B cell (primary cell): ENCODE measurements at regions not wholly inside any gene's neighbourhood (a gene's known extent, or its start where the extent isn't known, plus 50 kb on each side); places are given as distances from the start of the nearest gene placed in this dataset.

ENCODE experiments used
- ATAC-seq: fragments of 200-7000 bp; cut with Tn5 transposase; one replicate; pipeline ENCODE4 v1.10.0; 2021; ENCODE audit warnings: low read depth, mild to moderate bottlenecking, moderate number of reproducible peaks, moderate library complexity
- CTCF ChIA-PET: fragments of 350-600 bp; sonication (Branson Sonifier 250); formaldehyde crosslinking; loops from one replicate; lab custom pipeline; 2021; ENCODE audit warnings: antibody characterized with exemption, inconsistent platforms; lab: Charles Lee
- POLR2A ChIA-PET: fragments of 350-600 bp; sonication (Branson Sonifier 250); formaldehyde crosslinking; loops from one replicate; lab custom pipeline; 2021; ENCODE audit warnings: antibody characterized with exemption; lab: Charles Lee
- DNase-seq: peaks from one replicate; pipeline ENCODE4 v3.0.0; 2013
- H2AFZ ChIP-seq: 2 replicates; pipeline ENCODE4 v1.6.1; 2012; ENCODE audit warnings: mild to moderate bottlenecking, low read depth, low read length; ENCODE audit not compliant: insufficient read depth, poor library complexity, severe bottlenecking
- H3K27ac ChIP-seq, 2 donors: 1 replicate in 1 of 2; 2 replicates in 1 of 2; pipeline ENCODE4 v1.5.1; 2012 to 2013; ENCODE audit warnings: low read length in 2 of 2, mild to moderate bottlenecking in 2 of 2, moderate library complexity in 1 of 2
- H3K27me3 ChIP-seq, 4 experiments: fragments of 200-600 bp in 1 of 4; sonication (generic) in 1 of 4; replicated peaks in 1 of 4; 1 replicate in 2 of 4; 2 replicates in 2 of 4; pipeline versions ENCODE4 v1.6.1 to v1.7.0; 2013 to 2016; ENCODE audit warnings: low read length in 3 of 4, mild to moderate bottlenecking in 2 of 4, mixed read lengths in 1 of 4, moderate library complexity in 1 of 4; ENCODE audit not compliant: insufficient read depth in 4 of 4, control insufficient read depth in 3 of 4; ENCODE audit errors: control extremely low read depth in 1 of 4
- H3K36me3 ChIP-seq, 2 experiments: replicated peaks in 1 of 2; 1 replicate in 1 of 2; 2 replicates in 1 of 2; pipeline versions ENCODE4 v1.6.1 to v1.7.1; 2013; ENCODE audit warnings: low read length in 1 of 2; ENCODE audit not compliant: insufficient read depth in 2 of 2, control insufficient read depth in 1 of 2; ENCODE audit errors: control extremely low read depth in 1 of 2, extremely low read depth in 1 of 2
- H3K4me1 ChIP-seq, 2 donors: fragments of 200-600 bp in 1 of 2; sonication (generic) in 1 of 2; 1 replicate in 1 of 2; 2 replicates in 1 of 2; pipeline versions ENCODE4 v1.5.1 to v1.6.1; 2013 to 2017; ENCODE audit warnings: low read length in 2 of 2; ENCODE audit not compliant: control insufficient read depth in 2 of 2, insufficient read depth in 2 of 2
- H3K4me2 ChIP-seq: replicated peaks from 2 replicates; pipeline ENCODE3; 2012; ENCODE audit warnings: mild to moderate bottlenecking, low read depth, low read length; ENCODE audit not compliant: poor library complexity, severe bottlenecking
- H3K4me3 ChIP-seq, 5 experiments: fragments of 200-600 bp in 1 of 5; sonication (generic) in 1 of 5; 1 replicate in 3 of 5; 2 replicates in 2 of 5; pipeline versions ENCODE4 v1.5.1 to v1.7.0; 2011 to 2016; ENCODE audit warnings: low read length in 4 of 5, mild to moderate bottlenecking in 4 of 5, low read depth in 2 of 5, control low read depth in 1 of 5, moderate library complexity in 1 of 5; ENCODE audit not compliant: insufficient read depth in 1 of 5; ENCODE audit errors: control extremely low read depth in 1 of 5, extremely low read depth in 1 of 5
- H3K79me2 ChIP-seq: fragments of 200-600 bp; sonication (generic); one replicate; pipeline ENCODE4 v1.6.0; 2016; ENCODE audit warnings: low read length; ENCODE audit not compliant: control insufficient read depth, insufficient read depth
- H3K9ac ChIP-seq: fragments of 200-600 bp; sonication (generic); 2 replicates; pipeline ENCODE4 v1.6.1; 2017; ENCODE audit warnings: mild to moderate bottlenecking, low read length, moderate library complexity
- H3K9me3 ChIP-seq, 3 donors: one replicate each; pipeline versions ENCODE4 v1.6.1 to v1.7.1; 2013; ENCODE audit warnings: low read length in 2 of 3; ENCODE audit not compliant: control insufficient read depth in 2 of 3, insufficient read depth in 1 of 3; ENCODE audit errors: control extremely low read depth in 1 of 3
- H4K20me1 ChIP-seq: 2 replicates; pipeline ENCODE4 v1.6.0; 2012; ENCODE audit warnings: mild to moderate bottlenecking, low read length; ENCODE audit not compliant: insufficient read depth, control insufficient read depth, poor library complexity, severe bottlenecking
- H3K27ac Mint-ChIP-seq: one replicate; pipeline ENCODE4 v1.8.0; 2021; ENCODE audit warnings: mixed read lengths
- H3K27me3 Mint-ChIP-seq: one replicate; pipeline ENCODE4 v1.8.0; 2021; ENCODE audit warnings: mixed read lengths
- H3K4me1 Mint-ChIP-seq: one replicate; pipeline ENCODE4 v1.8.0; 2021; ENCODE audit warnings: mixed read lengths
- H3K4me3 Mint-ChIP-seq: one replicate; pipeline ENCODE4 v1.8.0; 2021; ENCODE audit warnings: mixed read lengths
- H3K9me3 Mint-ChIP-seq: one replicate; pipeline ENCODE4 v1.8.0; 2022; ENCODE audit warnings: mixed read lengths; ENCODE audit not compliant: insufficient read depth
- CTCF ChIP-seq: fragments of 200-600 bp; IDR thresholded peaks from one replicate; pipeline ENCODE4 v1.8.0; 2022; ENCODE audit warnings: antibody characterized with exemption, mild to moderate bottlenecking
- EZH2 ChIP-seq: IDR thresholded peaks from 2 replicates; pipeline ENCODE4 v1.6.1; 2012; ENCODE audit warnings: borderline replicate concordance, low read depth, mild to moderate bottlenecking, moderate library complexity, low read length; ENCODE audit not compliant: insufficient read depth, poor library complexity, severe bottlenecking
- WGBS: methylation state at CpG from one replicate; pipeline ENCODE4 v1.1.5; 2013; ENCODE audit warnings: missing lambda C conversion rate; ENCODE audit not compliant: insufficient coverage; 5-methylcytosine and 5-hydroxymethylcytosine counted together
- intact Hi-C: fragments of 100-400 bp; cut with micrococcal nuclease; formaldehyde crosslinking; loops from one replicate; pipeline ENCODE4 v1.10.0; 2022

- no peak overlapping the region for H3K9ac ChIP-seq
- DNase-seq (no peak), ATAC-seq (no peak)
- peaks cover 8% of the 10 kb centered on the region for H3K27me3 Mint-ChIP-seq
- H3K4me3 ChIP-seq, result no peak overlapping the region
- no peaks in the 10 kb centered on the region for H3K9me3 ChIP-seq
- intact Hi-C loops, result no loop called here
- H3K4me2 ChIP-seq, result no peak overlapping the region
- CTCF ChIA-PET, result interaction anchor here (1.3 kb wide), 1 partner anchor 9 kb away, joined by 3 read pairs; no protein-coding TSS in a partner anchor
- H3K27ac ChIP-seq, result no peak overlapping the region
- H3K4me1 ChIP-seq, result no peaks in the 10 kb centered on the region
- H3K4me1 Mint-ChIP-seq, result no peaks in the 10 kb centered on the region
- no peak overlapping the region for H3K4me3 Mint-ChIP-seq
- no peaks in the 10 kb centered on the region for H3K36me3 ChIP-seq
- no peak overlapping the region for H2AFZ ChIP-seq
- POLR2A ChIA-PET, result no interaction called here
- TF ChIP-seq CTCF (no peak), EZH2 (no peak)
- H3K27ac Mint-ChIP-seq, result no peak overlapping the region
- H3K27me3 ChIP-seq, result no peaks in the 10 kb centered on the region
- 83% methylated on average over 2 of the region's 2 CpGs for WGBS
- H4K20me1 ChIP-seq, result no peaks in the 10 kb centered on the region
- no peaks in the 10 kb centered on the region for H3K79me2 ChIP-seq
- no peaks in the 10 kb centered on the region for H3K9me3 Mint-ChIP-seq
Observed at GRCh38 chr1:219732814-219733491, 120.0 kb upstream of the ZC3H11B start.

GRCh38 chr1:219731771-219732170 is 118.9 kb upstream of the ZC3H11B start:
- no peaks in the 10 kb centered on the region for H4K20me1 ChIP-seq
- Mint-ChIP-seq H3K4me3 (no peak overlapping the region), H3K4me1 (no peaks in the 10 kb centered on the region), H3K9me3 (peaks cover 5% of the 10 kb centered on the region), H3K27ac (no peak overlapping the region), H3K27me3 (peaks cover 3% of the 10 kb centered on the region)
- no peak overlapping the region for H3K4me2 ChIP-seq
- ATAC-seq (no peak), DNase-seq (no peak)
- H3K36me3 ChIP-seq, result no peaks in the 10 kb centered on the region
- CTCF ChIA-PET, result no interaction called here
- H3K9me3 ChIP-seq, result peaks cover 0 to 4% (median 0%) of the 10 kb centered on the region in 3 donors
- intact Hi-C loops, result no loop called here
- H3K79me2 ChIP-seq, result no peaks in the 10 kb centered on the region
- H3K27me3 ChIP-seq, result no peaks in the 10 kb centered on the region
- H3K9ac ChIP-seq, result no peak overlapping the region
- 63% methylated on average over 1 of the region's 2 CpGs for WGBS
- H3K4me1 ChIP-seq, result no peaks in the 10 kb centered on the region
- TF ChIP-seq EZH2 (no peak), CTCF (no peak)
- H3K27ac ChIP-seq, result no peak overlapping the region
- H2AFZ ChIP-seq, result no peak overlapping the region
- POLR2A ChIA-PET, result no interaction called here
- H3K4me3 ChIP-seq, result no peak overlapping the region
